ENCODE measurements at regions not wholly inside any gene's neighbourhood (a gene's known extent, or its start where the extent isn't known, plus 50 kb on each side); places are given as distances from the start of the nearest gene placed in this dataset.

DNA sequence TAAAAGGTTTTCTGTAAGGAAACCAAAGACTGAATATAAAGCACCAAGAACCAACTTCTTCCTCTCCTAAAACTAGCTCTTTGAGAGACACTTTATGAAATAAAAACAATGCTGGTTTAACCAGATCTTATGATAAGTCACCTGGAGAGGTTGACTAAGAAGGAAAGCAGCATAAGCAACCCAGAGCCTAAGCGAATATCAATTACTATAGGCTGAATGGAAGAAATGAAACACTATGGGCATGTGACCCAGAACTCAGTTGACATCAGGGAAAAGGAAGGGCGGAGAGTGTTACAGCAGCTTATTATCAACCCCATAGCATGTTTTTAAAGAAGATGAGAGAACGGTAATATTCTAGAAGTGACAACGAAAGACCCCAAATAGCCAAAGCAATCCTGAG, 94.1 kb upstream of the STMND1 start:
- TF ChIP-seq POLR2A (IDR thresholded peaks at IDR 0.05): no peak
- TF ChIP-seq, protein P1, sequence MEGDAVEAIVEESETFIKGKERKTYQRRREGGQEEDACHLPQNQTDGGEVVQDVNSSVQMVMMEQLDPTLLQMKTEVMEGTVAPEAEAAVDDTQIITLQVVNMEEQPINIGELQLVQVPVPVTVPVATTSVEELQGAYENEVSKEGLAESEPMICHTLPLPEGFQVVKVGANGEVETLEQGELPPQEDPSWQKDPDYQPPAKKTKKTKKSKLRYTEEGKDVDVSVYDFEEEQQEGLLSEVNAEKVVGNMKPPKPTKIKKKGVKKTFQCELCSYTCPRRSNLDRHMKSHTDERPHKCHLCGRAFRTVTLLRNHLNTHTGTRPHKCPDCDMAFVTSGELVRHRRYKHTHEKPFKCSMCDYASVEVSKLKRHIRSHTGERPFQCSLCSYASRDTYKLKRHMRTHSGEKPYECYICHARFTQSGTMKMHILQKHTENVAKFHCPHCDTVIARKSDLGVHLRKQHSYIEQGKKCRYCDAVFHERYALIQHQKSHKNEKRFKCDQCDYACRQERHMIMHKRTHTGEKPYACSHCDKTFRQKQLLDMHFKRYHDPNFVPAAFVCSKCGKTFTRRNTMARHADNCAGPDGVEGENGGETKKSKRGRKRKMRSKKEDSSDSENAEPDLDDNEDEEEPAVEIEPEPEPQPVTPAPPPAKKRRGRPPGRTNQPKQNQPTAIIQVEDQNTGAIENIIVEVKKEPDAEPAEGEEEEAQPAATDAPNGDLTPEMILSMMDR (IDR thresholded peaks at IDR 0.05 in 4 of 5, conservative IDR thresholded peaks at IDR 0.05 in 1 of 5): no peak
